HepG2 (cell line): ENCODE measurements at regions not wholly inside any gene's neighbourhood (a gene's known extent, or its start where the extent isn't known, plus 50 kb on each side); places are given as distances from the start of the nearest gene placed in this dataset.

ENCODE experiments used
- ATF1 ChIP-seq: IDR thresholded peaks from 2 replicates; pipeline ENCODE4 v1.6.1; 2016; ENCODE audit warnings: mild to moderate bottlenecking, control low read depth
- BORCS8-MEF2B ChIP-seq: sonication (generic); formaldehyde crosslinking; IDR thresholded peaks from 2 replicates; pipeline ENCODE4 v1.8.0; 2022; ENCODE audit warnings: mild to moderate bottlenecking, missing genetic modification reagents
- CBX2 ChIP-seq, 2 experiments: fragments of 200-600 bp in 1 of 2; sonication (generic); formaldehyde crosslinking in 1 of 2; IDR thresholded peaks; 2 replicates each; pipeline versions ENCODE4 v1.7.0 to v1.8.1; 2018 to 2022; ENCODE audit warnings: low read depth in 2 of 2, low read length in 1 of 2, mild to moderate bottlenecking in 1 of 2, missing genetic modification reagents in 1 of 2
- CTCF ChIP-seq: sonication (generic); formaldehyde crosslinking; IDR thresholded peaks from 2 replicates; pipeline ENCODE4 v1.5.0; 2020; ENCODE audit warnings: mild to moderate bottlenecking, missing genetic modification reagents, moderate library complexity
- MXI1 ChIP-seq: IDR thresholded peaks from 3 replicates; pipeline ENCODE4 v1.6.1; 2012; ENCODE audit warnings: low read depth, low read length, inconsistent platforms, borderline replicate concordance
- NFIB ChIP-seq: sonication (generic); formaldehyde crosslinking; IDR thresholded peaks from 2 replicates; pipeline ENCODE4 v1.9.0; 2021; ENCODE audit warnings: missing genetic modification reagents, mild to moderate bottlenecking, borderline replicate concordance
- NR3C1 ChIP-seq: sonication (generic); formaldehyde crosslinking; IDR thresholded peaks from 2 replicates; pipeline ENCODE4 v1.4.0; 2020; ENCODE audit warnings: missing genetic modification reagents
- XRCC5 ChIP-seq: fragments of 200-400 bp; formaldehyde crosslinking; optimal IDR thresholded peaks from 2 replicates; pipeline ENCODE3; 2017; ENCODE audit warnings: mild to moderate bottlenecking, low read length
- ZBTB7A ChIP-seq: sonication (generic); formaldehyde crosslinking; IDR thresholded peaks from 2 replicates; pipeline ENCODE4 v1.8.0; 2022; ENCODE audit warnings: mild to moderate bottlenecking, missing genetic modification reagents
- ZFX ChIP-seq: sonication (generic); formaldehyde crosslinking; IDR thresholded peaks from 2 replicates; pipeline ENCODE4 v1.4.0; 2020; ENCODE audit warnings: mild to moderate bottlenecking, low read depth, missing genetic modification reagents, moderate library complexity
- ZNF607 ChIP-seq: sonication (generic); formaldehyde crosslinking; IDR thresholded peaks from 2 replicates; pipeline ENCODE4 v1.5.1; 2020; ENCODE audit warnings: missing genetic modification reagents, mild to moderate bottlenecking, borderline replicate concordance
- ZNF660 ChIP-seq: sonication (generic); formaldehyde crosslinking; IDR thresholded peaks from 2 replicates; pipeline ENCODE4 v1.5.1; 2020; ENCODE audit warnings: mild to moderate bottlenecking, low read depth, missing genetic modification reagents, borderline replicate concordance
- ZSCAN21 ChIP-seq: sonication (generic); formaldehyde crosslinking; IDR thresholded peaks from 2 replicates; pipeline ENCODE4 v1.8.0; 2022; ENCODE audit warnings: mild to moderate bottlenecking, missing genetic modification reagents, moderate library complexity, borderline replicate concordance
- TF ChIP-seq, protein P1 (sequence below): sonication (generic); formaldehyde crosslinking; IDR thresholded peaks from 2 replicates; pipeline ENCODE4 v1.8.0; 2022; ENCODE audit warnings: missing genetic modification reagents, low read depth, mild to moderate bottlenecking, borderline replicate concordance

GRCh38 chr4:23942471-23942870, 52.6 kb upstream of the PPARGC1A start:
- TF ChIP-seq ZSCAN21 (CRISPR knock-in tag) (no peak), ZFX (CRISPR knock-in tag) (no peak), BORCS8-MEF2B (CRISPR knock-in tag) (no peak), CBX2 (IDR thresholded peaks at IDR 0.05; ENCODE audit: low read depth, low read length) (no peak), CBX2 (CRISPR knock-in tag; IDR thresholded peaks at IDR 0.05; ENCODE audit: low read depth) (no peak), ZNF607 (CRISPR knock-in tag) (no peak), ATF1 (CRISPR knock-in tag) (no peak), ZBTB7A (CRISPR knock-in tag) (no peak), NR3C1 (CRISPR knock-in tag) (no peak), ZNF660 (CRISPR knock-in tag) (no peak), CTCF (CRISPR knock-in tag) (no peak), XRCC5 (no peak), MXI1 (no peak), NFIB (CRISPR knock-in tag) (no peak)
- TF ChIP-seq, protein P1, sequence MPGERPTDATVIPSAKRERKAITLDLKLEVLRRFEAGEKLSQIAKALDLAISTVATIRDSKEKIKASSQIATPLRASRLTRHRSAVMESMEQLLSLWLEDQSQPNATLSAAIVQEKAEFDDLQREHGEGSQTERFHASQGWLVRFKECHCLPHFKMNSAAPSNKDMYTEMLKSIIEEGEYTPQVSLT (CRISPR knock-in tag) = no peak
